ENCODE measurements at regions not wholly inside any gene's neighbourhood (a gene's known extent, or its start where the extent isn't known, plus 50 kb on each side); places are given as distances from the start of the nearest gene placed in this dataset.

GRCh38 chr5:126681970-126682369 lies 81.2 kb downstream of the PHAX start:
- TF ChIP-seq POLR2A (IDR thresholded peaks at IDR 0.05) (no peak), CTCF (IDR thresholded peaks at IDR 0.05) (no peak)
